Panc1 (cell line): ENCODE measurements at regions not wholly inside any gene's neighbourhood (a gene's known extent, or its start where the extent isn't known, plus 50 kb on each side); places are given as distances from the start of the nearest gene placed in this dataset.
"Not testable (repeated sequence)": the region's sequence is repeated elsewhere in the genome, so short reads cannot be mapped to it uniquely, and the experiment has no call there.

ENCODE experiments used
- ATAC-seq: fragments of 200-7000 bp; cut with Tn5 transposase; 2 replicates; pipeline ENCODE4 v1.9.1; 2020; ENCODE audit warnings: mild to moderate bottlenecking, moderate library complexity
- BruUV-seq: library from RNA; stranded (reverse); fragments of 400-500 nt; replicated peaks from 2 replicates; lab custom pipeline; 2021; lab: Mats Ljungman, UMichigan
- CTCF ChIA-PET: fragments of 300-600 bp; sonication (Branson Sonifier 250); formaldehyde crosslinking; loops from one replicate; lab custom pipeline; 2022; ENCODE audit warnings: antibody characterized with exemption; lab: Charles Lee
- POLR2A ChIA-PET: fragments of 300-600 bp; sonication (Branson Sonifier 250); formaldehyde crosslinking; loops from one replicate; lab custom pipeline; 2022; ENCODE audit warnings: antibody characterized with exemption; lab: Charles Lee
- DNase-seq: peaks from one replicate; pipeline ENCODE4 v3.0.0-alpha.2; 2010; ENCODE audit warnings: low read depth, low spot score
- H3K27ac ChIP-seq: 2 replicates; pipeline ENCODE4 v1.5.1; 2011; ENCODE audit warnings: mild to moderate bottlenecking, low read length, inconsistent platforms
- H3K27me3 ChIP-seq: fragments of 200-500 bp; sonication (Bioruptor generic); 2 replicates; pipeline ENCODE4 v1.6.0; 2014; ENCODE audit warnings: low read length, inconsistent platforms; ENCODE audit not compliant: control insufficient read depth, insufficient read depth
- H3K36me3 ChIP-seq: fragments of 200-500 bp; sonication (Bioruptor generic); 2 replicates; pipeline ENCODE4 v1.5.1; 2014; ENCODE audit warnings: inconsistent platforms, mild to moderate bottlenecking, low read length, moderate library complexity; ENCODE audit not compliant: control insufficient read depth, insufficient read depth
- H3K4me1 ChIP-seq: 2 replicates; pipeline ENCODE4 v1.5.1; 2011; ENCODE audit warnings: inconsistent platforms, mild to moderate bottlenecking, low read length, moderate library complexity; ENCODE audit not compliant: control insufficient read depth, insufficient read depth
- H3K4me3 ChIP-seq, 2 experiments: 2 replicates each; pipeline ENCODE4 v1.5.1; 2011 to 2012; ENCODE audit warnings: low read depth in 2 of 2, low read length in 2 of 2, mild to moderate bottlenecking in 2 of 2, inconsistent platforms in 1 of 2, moderate library complexity in 1 of 2
- H3K9me3 ChIP-seq: fragments of 200-500 bp; sonication (Bioruptor generic); 2 replicates; pipeline ENCODE4 v1.5.1; 2014; ENCODE audit warnings: low read depth, mild to moderate bottlenecking, inconsistent platforms, low read length, moderate library complexity; ENCODE audit not compliant: control insufficient read depth, insufficient read depth
- POLR2AphosphoS5 ChIP-seq: IDR thresholded peaks from 2 replicates; pipeline ENCODE4 v1.6.1; 2012; ENCODE audit warnings: mild to moderate bottlenecking, low read depth, low read length, moderate library complexity
- SIN3A ChIP-seq: IDR thresholded peaks from 2 replicates; pipeline ENCODE4 v1.6.1; 2012; ENCODE audit warnings: low read depth, mild to moderate bottlenecking, low read length, moderate library complexity, borderline replicate concordance; ENCODE audit not compliant: insufficient read depth
- TCF7L2 ChIP-seq: IDR thresholded peaks from 2 replicates; pipeline ENCODE4 v1.6.1; 2011; ENCODE audit warnings: mild to moderate bottlenecking, low read depth, low read length, inconsistent platforms
- in situ Hi-C: cut with HindIII; loops from 2 replicates; pipeline ENCODE4 v1.10.0; 2016; ENCODE audit warnings: low sequenced_read_pairs, low pct_unique_long_range_greater_than_20kb
- intact Hi-C: fragments of 100-400 bp; cut with micrococcal nuclease; formaldehyde crosslinking; loops from one replicate; pipeline ENCODE4 v1.10.0; 2022; ENCODE audit not compliant: unreplicated experiment
- TF ChIP-seq, protein P1 (sequence below): fragments of 450-650 bp; IDR thresholded peaks from 2 replicates; pipeline ENCODE4 v1.5.1; 2017; ENCODE audit warnings: mild to moderate bottlenecking
- TF ChIP-seq, protein P2 (sequence below), 2 experiments: IDR thresholded peaks; 2 replicates each; pipeline ENCODE4 v1.6.1; 2011 to 2012; ENCODE audit warnings: low read depth in 2 of 2, control low read depth in 1 of 2, low read length in 1 of 2, mild to moderate bottlenecking in 1 of 2, moderate library complexity in 1 of 2; ENCODE audit not compliant: insufficient read depth in 1 of 2

DNA sequence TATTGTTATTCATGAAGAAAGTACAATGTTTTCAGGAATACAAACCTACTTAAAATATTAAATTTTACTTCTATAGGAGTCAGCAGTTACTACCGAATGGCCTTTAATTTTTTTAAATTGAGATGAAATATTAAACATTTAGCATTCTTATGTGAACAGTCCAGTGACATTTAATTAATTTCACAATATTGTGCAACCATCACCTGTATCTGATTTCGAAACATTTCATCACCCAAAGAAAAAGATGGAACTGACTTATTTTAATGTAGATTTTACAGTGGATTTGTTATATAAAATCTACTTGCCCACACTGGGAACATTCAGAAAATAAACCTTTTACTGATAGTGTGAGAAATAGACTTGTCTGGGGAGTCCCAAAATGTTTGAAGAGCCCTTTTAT lies 585.2 kb upstream of the LINC00305 start:
- H3K27ac ChIP-seq = no peak overlapping the region
- ATAC-seq (no peak), DNase-seq (no peak)
- no peaks in the 10 kb centered on the region for H3K4me1 ChIP-seq
- BruUV-seq = no TSS peak
- POLR2A ChIA-PET = no interaction called here
- H3K9me3 ChIP-seq = no peaks in the 10 kb centered on the region
- no peak overlapping the region for H3K4me3 ChIP-seq
- in situ Hi-C loops (no loop called here), intact Hi-C loops (no loop called here)
- H3K27me3 ChIP-seq = no peaks in the 10 kb centered on the region
- H3K36me3 ChIP-seq = no peaks in the 10 kb centered on the region
- CTCF ChIA-PET = no interaction called here
- TF ChIP-seq TCF7L2 = no peak
- TF ChIP-seq, protein P1, sequence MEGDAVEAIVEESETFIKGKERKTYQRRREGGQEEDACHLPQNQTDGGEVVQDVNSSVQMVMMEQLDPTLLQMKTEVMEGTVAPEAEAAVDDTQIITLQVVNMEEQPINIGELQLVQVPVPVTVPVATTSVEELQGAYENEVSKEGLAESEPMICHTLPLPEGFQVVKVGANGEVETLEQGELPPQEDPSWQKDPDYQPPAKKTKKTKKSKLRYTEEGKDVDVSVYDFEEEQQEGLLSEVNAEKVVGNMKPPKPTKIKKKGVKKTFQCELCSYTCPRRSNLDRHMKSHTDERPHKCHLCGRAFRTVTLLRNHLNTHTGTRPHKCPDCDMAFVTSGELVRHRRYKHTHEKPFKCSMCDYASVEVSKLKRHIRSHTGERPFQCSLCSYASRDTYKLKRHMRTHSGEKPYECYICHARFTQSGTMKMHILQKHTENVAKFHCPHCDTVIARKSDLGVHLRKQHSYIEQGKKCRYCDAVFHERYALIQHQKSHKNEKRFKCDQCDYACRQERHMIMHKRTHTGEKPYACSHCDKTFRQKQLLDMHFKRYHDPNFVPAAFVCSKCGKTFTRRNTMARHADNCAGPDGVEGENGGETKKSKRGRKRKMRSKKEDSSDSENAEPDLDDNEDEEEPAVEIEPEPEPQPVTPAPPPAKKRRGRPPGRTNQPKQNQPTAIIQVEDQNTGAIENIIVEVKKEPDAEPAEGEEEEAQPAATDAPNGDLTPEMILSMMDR = no peak
- TF ChIP-seq, protein P2, sequence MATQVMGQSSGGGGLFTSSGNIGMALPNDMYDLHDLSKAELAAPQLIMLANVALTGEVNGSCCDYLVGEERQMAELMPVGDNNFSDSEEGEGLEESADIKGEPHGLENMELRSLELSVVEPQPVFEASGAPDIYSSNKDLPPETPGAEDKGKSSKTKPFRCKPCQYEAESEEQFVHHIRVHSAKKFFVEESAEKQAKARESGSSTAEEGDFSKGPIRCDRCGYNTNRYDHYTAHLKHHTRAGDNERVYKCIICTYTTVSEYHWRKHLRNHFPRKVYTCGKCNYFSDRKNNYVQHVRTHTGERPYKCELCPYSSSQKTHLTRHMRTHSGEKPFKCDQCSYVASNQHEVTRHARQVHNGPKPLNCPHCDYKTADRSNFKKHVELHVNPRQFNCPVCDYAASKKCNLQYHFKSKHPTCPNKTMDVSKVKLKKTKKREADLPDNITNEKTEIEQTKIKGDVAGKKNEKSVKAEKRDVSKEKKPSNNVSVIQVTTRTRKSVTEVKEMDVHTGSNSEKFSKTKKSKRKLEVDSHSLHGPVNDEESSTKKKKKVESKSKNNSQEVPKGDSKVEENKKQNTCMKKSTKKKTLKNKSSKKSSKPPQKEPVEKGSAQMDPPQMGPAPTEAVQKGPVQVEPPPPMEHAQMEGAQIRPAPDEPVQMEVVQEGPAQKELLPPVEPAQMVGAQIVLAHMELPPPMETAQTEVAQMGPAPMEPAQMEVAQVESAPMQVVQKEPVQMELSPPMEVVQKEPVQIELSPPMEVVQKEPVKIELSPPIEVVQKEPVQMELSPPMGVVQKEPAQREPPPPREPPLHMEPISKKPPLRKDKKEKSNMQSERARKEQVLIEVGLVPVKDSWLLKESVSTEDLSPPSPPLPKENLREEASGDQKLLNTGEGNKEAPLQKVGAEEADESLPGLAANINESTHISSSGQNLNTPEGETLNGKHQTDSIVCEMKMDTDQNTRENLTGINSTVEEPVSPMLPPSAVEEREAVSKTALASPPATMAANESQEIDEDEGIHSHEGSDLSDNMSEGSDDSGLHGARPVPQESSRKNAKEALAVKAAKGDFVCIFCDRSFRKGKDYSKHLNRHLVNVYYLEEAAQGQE (IDR thresholded peaks at IDR 0.05; ENCODE audit: insufficient read depth in 1 of 2, low read depth in 2 of 2, low read length in 1 of 2) = no peak
- TF ChIP-seq POLR2AphosphoS5 = no peak
- no peak for TF ChIP-seq SIN3A

DNA sequence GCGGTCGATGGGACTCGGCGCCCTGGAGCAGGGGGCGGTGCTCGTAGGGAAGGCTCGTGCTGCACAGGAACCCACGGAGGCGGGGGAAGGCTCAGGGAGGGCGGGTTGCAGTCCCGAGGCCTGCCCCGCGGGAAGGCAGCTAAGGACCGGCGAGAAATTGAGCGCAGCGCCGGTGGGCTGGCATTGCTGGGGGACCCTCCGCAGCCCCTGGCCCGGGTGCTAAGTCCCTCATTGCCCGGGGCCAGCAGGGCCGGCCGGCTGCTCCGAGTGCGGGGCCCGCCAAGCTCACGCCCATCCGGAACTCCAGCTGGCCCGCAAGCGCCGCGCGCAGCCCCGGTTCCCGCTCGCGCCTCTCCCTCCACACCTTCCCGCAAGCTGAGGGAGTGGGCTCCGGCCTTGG lies 576.8 kb upstream of the LINC00305 start:
- H3K4me1 ChIP-seq, BruUV-seq, in situ Hi-C loops, ATAC-seq, H3K27ac ChIP-seq, H3K27me3 ChIP-seq, intact Hi-C loops, H3K36me3 ChIP-seq, CTCF ChIA-PET, H3K9me3 ChIP-seq, POLR2A ChIA-PET, DNase-seq, H3K4me3 ChIP-seq: not testable (repeated sequence)

DNA sequence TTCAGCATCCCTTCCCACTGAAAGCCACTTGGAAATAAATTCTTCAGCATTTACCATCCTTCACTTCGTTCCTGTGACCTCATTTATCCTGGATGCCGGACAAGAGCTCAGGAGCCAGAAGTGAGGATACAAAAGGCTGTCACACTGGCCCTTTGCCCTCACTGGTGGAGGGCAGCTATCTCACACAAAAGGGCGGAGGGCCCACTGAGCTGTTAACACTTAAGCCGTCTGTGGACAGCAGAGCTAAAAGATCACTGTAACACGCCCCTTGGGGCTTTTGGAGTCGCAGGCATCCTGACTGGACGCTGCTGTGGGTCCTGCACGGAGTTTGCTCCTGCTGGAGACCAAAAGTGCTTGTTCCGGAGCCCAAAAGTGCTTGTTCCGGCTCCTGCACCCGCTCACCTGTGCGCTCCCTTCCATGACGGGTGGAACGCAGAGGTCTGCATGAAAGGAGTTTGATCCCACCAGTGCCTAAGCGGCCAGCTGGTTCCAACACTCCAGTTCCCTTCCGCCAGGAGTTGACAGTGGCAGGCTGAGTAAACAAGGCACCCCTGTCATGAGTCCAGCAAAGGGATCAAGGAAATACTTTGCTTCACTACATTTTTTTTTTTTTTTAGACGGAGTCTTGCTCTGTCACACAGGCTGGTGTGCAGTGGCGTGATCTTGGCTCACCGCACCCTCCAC lies 572.0 kb upstream of the LINC00305 start:
- Histone ChIP-seq H3K27me3 (no peaks in the 10 kb centered on the region), H3K4me3 (no peak overlapping the region), H3K9me3 (no peaks in the 10 kb centered on the region), H3K36me3 (no peaks in the 10 kb centered on the region), H3K27ac (no peak overlapping the region), H3K4me1 (no peaks in the 10 kb centered on the region)
- POLR2A ChIA-PET = no interaction called here
- BruUV-seq = no TSS peak
- intact Hi-C loops = no loop called here
- ATAC-seq (no peak), DNase-seq (no peak)
- in situ Hi-C loops = no loop called here
- CTCF ChIA-PET = no interaction called here
- TF ChIP-seq, protein P2 (IDR thresholded peaks at IDR 0.05; ENCODE audit: insufficient read depth in 1 of 2, low read depth in 2 of 2, low read length in 1 of 2) = no peak
- TF ChIP-seq, protein P1 = no peak
- TF ChIP-seq TCF7L2 (no peak), SIN3A (no peak)
